ENCODE measurements at regions not wholly inside any gene's neighbourhood (a gene's known extent, or its start where the extent isn't known, plus 50 kb on each side); places are given as distances from the start of the nearest gene placed in this dataset.

DNA sequence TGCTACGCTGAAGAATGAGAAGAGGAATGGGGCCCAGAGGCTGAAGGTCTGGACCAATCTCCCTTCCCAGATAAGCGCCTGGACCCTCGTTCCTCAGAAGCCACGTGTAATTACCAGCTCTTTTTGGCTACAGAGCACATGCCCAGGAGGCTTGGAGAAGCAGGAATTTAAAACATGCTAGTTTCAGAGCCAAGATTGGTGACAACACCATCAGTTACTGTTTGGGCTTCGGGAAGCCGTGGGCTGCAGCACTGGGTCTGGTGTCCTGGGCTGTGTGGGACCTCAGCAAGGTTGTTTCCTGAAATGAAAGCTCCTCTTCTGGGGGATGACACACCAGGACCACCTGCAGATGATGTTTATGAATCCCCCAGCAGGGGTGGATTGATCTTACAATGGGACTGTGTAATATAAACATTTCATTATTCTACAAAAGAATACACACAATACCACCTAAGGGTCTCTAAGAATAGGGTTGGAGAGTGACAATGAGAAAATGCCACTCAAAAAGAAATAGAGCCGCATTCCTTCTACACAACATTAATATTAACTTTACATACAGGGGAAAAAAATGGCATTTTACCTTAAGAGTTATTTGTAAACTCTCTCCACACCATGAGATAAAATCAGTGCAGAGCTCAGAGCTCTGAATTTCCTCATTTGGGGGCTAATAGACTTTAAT, 207.8 kb upstream of the FOXQ1 start:
- TF ChIP-seq POLR2A (IDR thresholded peaks at IDR 0.05) = no peak
- TF ChIP-seq, protein P1, sequence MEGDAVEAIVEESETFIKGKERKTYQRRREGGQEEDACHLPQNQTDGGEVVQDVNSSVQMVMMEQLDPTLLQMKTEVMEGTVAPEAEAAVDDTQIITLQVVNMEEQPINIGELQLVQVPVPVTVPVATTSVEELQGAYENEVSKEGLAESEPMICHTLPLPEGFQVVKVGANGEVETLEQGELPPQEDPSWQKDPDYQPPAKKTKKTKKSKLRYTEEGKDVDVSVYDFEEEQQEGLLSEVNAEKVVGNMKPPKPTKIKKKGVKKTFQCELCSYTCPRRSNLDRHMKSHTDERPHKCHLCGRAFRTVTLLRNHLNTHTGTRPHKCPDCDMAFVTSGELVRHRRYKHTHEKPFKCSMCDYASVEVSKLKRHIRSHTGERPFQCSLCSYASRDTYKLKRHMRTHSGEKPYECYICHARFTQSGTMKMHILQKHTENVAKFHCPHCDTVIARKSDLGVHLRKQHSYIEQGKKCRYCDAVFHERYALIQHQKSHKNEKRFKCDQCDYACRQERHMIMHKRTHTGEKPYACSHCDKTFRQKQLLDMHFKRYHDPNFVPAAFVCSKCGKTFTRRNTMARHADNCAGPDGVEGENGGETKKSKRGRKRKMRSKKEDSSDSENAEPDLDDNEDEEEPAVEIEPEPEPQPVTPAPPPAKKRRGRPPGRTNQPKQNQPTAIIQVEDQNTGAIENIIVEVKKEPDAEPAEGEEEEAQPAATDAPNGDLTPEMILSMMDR (IDR thresholded peaks at IDR 0.05) = no peak
- no peak for TF ChIP-seq EP300 (IDR thresholded peaks at IDR 0.05)

Data from tibial nerve (tissue), 4 donors.